H1 (cell line): ENCODE measurements at regions not wholly inside any gene's neighbourhood (a gene's known extent, or its start where the extent isn't known, plus 50 kb on each side); places are given as distances from the start of the nearest gene placed in this dataset.

Experiments used
- CTCF ChIA-PET: fragments of 300-600 bp; sonication (Branson Sonifier 250); formaldehyde crosslinking; loops from one replicate; lab custom pipeline; 2021; ENCODE audit not compliant: partially characterized antibody; lab: Charles Lee
- POLR2A ChIA-PET: fragments of 300-600 bp; sonication (Branson Sonifier 250); formaldehyde crosslinking; loops from one replicate; lab custom pipeline; 2021; ENCODE audit warnings: inconsistent platforms; ENCODE audit not compliant: partially characterized antibody; lab: Charles Lee
- DNase-seq, 2 experiments: peaks; one replicate each; pipeline versions ENCODE4 v3.0.0 to v3.0.0-alpha.2; 2010 to 2022; ENCODE audit warnings: low spot score in 2 of 2, low read depth in 1 of 2, mixed read lengths in 1 of 2
- FAIRE-seq: peaks from 2 replicates; lab custom pipeline; 2011; peaks lifted over from hg19 to GRCh38; lab: Jason Lieb, UNC
- H2AFZ ChIP-seq: 2 replicates; pipeline ENCODE4 v1.8.1; 2012; ENCODE audit warnings: low read length, inconsistent platforms
- H2AK5ac ChIP-seq: 2 replicates; pipeline ENCODE4 v1.6.1; 2013; ENCODE audit warnings: low read depth, low read length
- H2BK120ac ChIP-seq: replicated peaks from 2 replicates; pipeline ENCODE3; 2013; ENCODE audit warnings: low read depth, low read length, inconsistent platforms
- H2BK12ac ChIP-seq: 2 replicates; pipeline ENCODE4 v1.6.1; 2013; ENCODE audit warnings: low read depth, low read length
- H2BK15ac ChIP-seq: 2 replicates; pipeline ENCODE4 v1.6.1; 2013; ENCODE audit warnings: low read length
- H2BK20ac ChIP-seq: 2 replicates; pipeline ENCODE4 v1.6.1; 2013; ENCODE audit warnings: low read length
- H2BK5ac ChIP-seq: 2 replicates; pipeline ENCODE4 v1.6.1; 2013; ENCODE audit warnings: low read depth, low read length
- H3K14ac ChIP-seq: 2 replicates; pipeline ENCODE4 v1.6.1; 2013; ENCODE audit warnings: inconsistent platforms; ENCODE audit not compliant: insufficient read length
- H3K18ac ChIP-seq: 2 replicates; pipeline ENCODE4 v1.6.1; 2013; ENCODE audit warnings: low read length; ENCODE audit errors: extremely low read depth
- H3K23ac ChIP-seq: 2 replicates; pipeline ENCODE4 v1.6.1; 2013; ENCODE audit warnings: inconsistent platforms; ENCODE audit not compliant: insufficient read length
- H3K23me2 ChIP-seq: 2 replicates; pipeline ENCODE4 v1.6.1; 2013; ENCODE audit warnings: low read depth, low read length
- H3K27ac ChIP-seq: 2 replicates; pipeline ENCODE4 v1.6.1; 2011; ENCODE audit warnings: low read depth, low read length, inconsistent platforms
- H3K27me3 ChIP-seq, 4 experiments: replicated peaks in 1 of 4; 1 replicate in 1 of 4; 2 replicates in 3 of 4; pipeline versions ENCODE4 v1.6.1 to v1.8.1; 2011 to 2013; ENCODE audit warnings: low read length in 3 of 4, mild to moderate bottlenecking in 3 of 4, inconsistent platforms in 2 of 4, mixed read lengths in 2 of 4, moderate library complexity in 1 of 4; ENCODE audit not compliant: control insufficient read depth in 3 of 4, insufficient read depth in 3 of 4; ENCODE audit errors: extremely low read depth in 1 of 4
- H3K36me3 ChIP-seq, 4 experiments: 2 replicates each; pipeline versions ENCODE4 v1.6.1 to v1.8.1; 2011 to 2013; ENCODE audit warnings: mild to moderate bottlenecking in 4 of 4, low read length in 3 of 4, moderate library complexity in 2 of 4, control low read depth in 1 of 4, inconsistent platforms in 1 of 4; ENCODE audit not compliant: insufficient read depth in 4 of 4, control insufficient read depth in 2 of 4
- H3K4ac ChIP-seq: replicated peaks from 2 replicates; pipeline ENCODE3; 2013; ENCODE audit warnings: low read length, low read depth, mixed read lengths, inconsistent platforms; ENCODE audit not compliant: insufficient read length
- H3K4me1 ChIP-seq, 4 experiments: replicated peaks in 1 of 4; 1 replicate in 1 of 4; 2 replicates in 3 of 4; pipeline versions ENCODE4 v1.6.1 to v1.8.1; 2011 to 2013; ENCODE audit warnings: low read length in 3 of 4, inconsistent platforms in 2 of 4, mixed read lengths in 1 of 4; ENCODE audit not compliant: insufficient read depth in 4 of 4, control insufficient read depth in 3 of 4
- H3K4me2 ChIP-seq, 2 experiments: 2 replicates each; pipeline versions ENCODE4 v1.6.1 to v1.8.1; 2011 to 2013; ENCODE audit warnings: low read depth in 2 of 2, low read length in 2 of 2, control low read depth in 1 of 2, inconsistent platforms in 1 of 2, mild to moderate bottlenecking in 1 of 2; ENCODE audit not compliant: insufficient read depth in 1 of 2
- H3K4me3 ChIP-seq, 4 experiments: fragments of 200-600, 300-600 bp in 1 of 4; sonication (generic), shearing (Covaris generic), sonication (Bioruptor Twin) in 1 of 4; 2 replicates each; pipeline versions ENCODE4 v1.5.1 to v1.8.1; 2011 to 2016; ENCODE audit warnings: low read length in 4 of 4, low read depth in 3 of 4, control low read depth in 2 of 4, inconsistent platforms in 2 of 4, mild to moderate bottlenecking in 2 of 4, mixed read lengths in 1 of 4, moderate library complexity in 1 of 4; ENCODE audit not compliant: insufficient read depth in 2 of 4; ENCODE audit errors: extremely low read depth in 1 of 4
- H3K56ac ChIP-seq: replicated peaks from 2 replicates; pipeline ENCODE3; 2013; ENCODE audit warnings: low read depth, mild to moderate bottlenecking, mixed read lengths, low read length, inconsistent platforms; ENCODE audit not compliant: insufficient read length
- H3K79me1 ChIP-seq: 2 replicates; pipeline ENCODE4 v1.6.1; 2013; ENCODE audit warnings: low read depth, low read length, control low read depth
- H3K79me2 ChIP-seq, 2 experiments: 2 replicates each; pipeline versions ENCODE4 v1.6.1 to v1.8.1; 2012 to 2013; ENCODE audit warnings: low read length in 2 of 2, mild to moderate bottlenecking in 2 of 2, inconsistent platforms in 1 of 2; ENCODE audit not compliant: insufficient read depth in 2 of 2, control insufficient read depth in 1 of 2
- H3K9ac ChIP-seq, 4 experiments: replicated peaks in 1 of 4; 1 replicate in 1 of 4; 2 replicates in 3 of 4; pipeline versions ENCODE4 v1.6.1 to v1.8.1; 2011 to 2013; ENCODE audit warnings: low read depth in 3 of 4, low read length in 3 of 4, control low read depth in 2 of 4, mild to moderate bottlenecking in 2 of 4, moderate library complexity in 2 of 4, inconsistent platforms in 1 of 4; ENCODE audit errors: extremely low read depth in 1 of 4
- H3K9me3 ChIP-seq, 2 experiments: 2 replicates each; pipeline versions ENCODE4 v1.6.1 to v1.8.1; 2012 to 2013; ENCODE audit warnings: mild to moderate bottlenecking in 2 of 2, moderate library complexity in 2 of 2, control low read depth in 1 of 2, inconsistent platforms in 1 of 2, low read depth in 1 of 2, low read length in 1 of 2, mixed read lengths in 1 of 2; ENCODE audit not compliant: insufficient read depth in 2 of 2
- H4K20me1 ChIP-seq, 2 experiments: replicated peaks in 1 of 2; 2 replicates each; pipeline versions ENCODE3 to v1.8.1; 2011 to 2013; ENCODE audit warnings: inconsistent platforms in 2 of 2, low read length in 2 of 2, mild to moderate bottlenecking in 1 of 2; ENCODE audit not compliant: insufficient read depth in 2 of 2, control insufficient read depth in 1 of 2
- H4K5ac ChIP-seq: 2 replicates; pipeline ENCODE4 v1.6.1; 2013; ENCODE audit warnings: low read length, low read depth, mixed read lengths, inconsistent platforms; ENCODE audit not compliant: insufficient read length
- H4K8ac ChIP-seq: 2 replicates; pipeline ENCODE4 v1.8.0; 2013; ENCODE audit warnings: mild to moderate bottlenecking, moderate library complexity, low read length, inconsistent platforms; ENCODE audit not compliant: insufficient read depth; ENCODE audit errors: extremely low read depth
- H4K91ac ChIP-seq: replicated peaks from 2 replicates; pipeline ENCODE3; 2013; ENCODE audit warnings: low read length, mixed read lengths, inconsistent platforms; ENCODE audit not compliant: insufficient read length
- ATF2 ChIP-seq: IDR thresholded peaks from 2 replicates; pipeline ENCODE4 v1.6.1; 2012; ENCODE audit warnings: low read length, inconsistent platforms
- BCL11A ChIP-seq, 2 experiments: IDR thresholded peaks; one replicate each; pipeline ENCODE4 v1.6.1; 2011; ENCODE audit warnings: low read depth in 2 of 2, low read length in 2 of 2, mild to moderate bottlenecking in 2 of 2
- BRCA1 ChIP-seq: IDR thresholded peaks from 2 replicates; pipeline ENCODE4 v1.6.1; 2012; ENCODE audit warnings: low read depth, low read length, improper control_type of control experiment
- CBX8 ChIP-seq: fragments of 300-800, 300-1000 bp; sonication (generic); IDR thresholded peaks from 2 replicates; pipeline ENCODE4 v1.7.1; 2016; ENCODE audit warnings: low read depth, low read length, borderline replicate concordance
- CHD2 ChIP-seq: IDR thresholded peaks from 2 replicates; pipeline ENCODE4 v1.6.1; 2012; ENCODE audit warnings: low read length, improper control_type of control experiment
- EZH2 ChIP-seq: fragments of 200-600 bp; sonication (generic); IDR thresholded peaks from 2 replicates; pipeline ENCODE4 v1.7.1; 2012; ENCODE audit warnings: low read depth, mild to moderate bottlenecking, moderate library complexity, low read length, inconsistent platforms; ENCODE audit not compliant: severe bottlenecking
- KDM4A ChIP-seq: IDR thresholded peaks from one replicate; pipeline ENCODE4 v1.7.1; 2012; ENCODE audit warnings: low read depth, mild to moderate bottlenecking, moderate library complexity, low read length, inconsistent platforms; ENCODE audit not compliant: severe bottlenecking
- POLR2AphosphoS5 ChIP-seq: IDR thresholded peaks from 2 replicates; pipeline ENCODE4 v1.6.1; 2011; ENCODE audit warnings: low read depth, low read length
- RFX5 ChIP-seq: IDR thresholded peaks from 2 replicates; pipeline ENCODE4 v1.6.1; 2011; ENCODE audit warnings: low read depth, low read length, improper control_type of control experiment, borderline replicate concordance
- RNF2 ChIP-seq: fragments of 200-900, 300-1000 bp; sonication (generic); IDR thresholded peaks from 2 replicates; pipeline ENCODE4 v1.7.1; 2016; ENCODE audit warnings: borderline replicate concordance, low read depth, mild to moderate bottlenecking, antibody characterized with exemption, low read length; ENCODE audit not compliant: poor library complexity, severe bottlenecking; ENCODE audit errors: missing control alignments
- SP1 ChIP-seq: IDR thresholded peaks from 2 replicates; pipeline ENCODE4 v1.6.1; 2011; ENCODE audit warnings: low read depth, low read length
- SP4 ChIP-seq: IDR thresholded peaks from 2 replicates; pipeline ENCODE4 v1.6.1; 2012; ENCODE audit warnings: low read length, inconsistent platforms
- TEAD4 ChIP-seq: IDR thresholded peaks from 2 replicates; pipeline ENCODE4 v1.6.1; 2012; ENCODE audit warnings: low read depth, low read length, inconsistent platforms, mixed read lengths
- WGBS, 2 experiments: shearing (Covaris generic) in 1 of 2; methylation state at CpG; one replicate each; pipeline versions ENCODE4 v1.1.6 to v1.1.7; 2013 to 2015; ENCODE audit warnings: low lambda C conversion rate in 2 of 2, mixed read lengths in 2 of 2, inconsistent platforms in 1 of 2, low coverage in 1 of 2, missing lambda C conversion rate in 1 of 2; ENCODE audit not compliant: insufficient replicate concordance in 2 of 2, insufficient coverage in 1 of 2, insufficient read length in 1 of 2; ENCODE audit errors: extremely low coverage in 1 of 2, missing lambda C conversion rate in 1 of 2; 5-methylcytosine and 5-hydroxymethylcytosine counted together

DNA sequence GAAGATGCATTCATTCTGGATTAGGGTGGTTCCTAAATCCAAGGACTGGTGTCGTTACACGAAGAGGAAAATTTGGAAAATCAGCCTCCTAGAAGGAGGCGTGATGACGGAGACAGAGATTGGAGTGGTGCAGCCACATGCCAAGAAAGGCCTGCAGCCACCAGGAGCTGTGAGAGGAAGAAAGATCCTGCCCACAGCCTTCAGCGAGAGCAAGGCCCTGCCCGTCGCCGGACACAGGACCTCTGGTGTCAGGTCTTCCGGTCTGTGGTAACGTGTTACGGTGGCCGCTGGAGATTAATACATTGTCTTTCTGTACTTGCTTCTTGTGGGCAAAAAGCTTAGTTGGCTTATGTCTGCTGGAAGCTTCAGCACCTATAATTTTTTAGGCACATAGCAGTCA lies 1045.8 kb downstream of the BRD1 start:
- Histone ChIP-seq H3K4me2 (no peak overlapping the region), H3K27me3 (no peaks in the 10 kb centered on the region), H3K36me3 (no peaks in the 10 kb centered on the region), H3K79me1 (no peaks in the 10 kb centered on the region), H4K5ac (no peak overlapping the region), H3K14ac (no peak overlapping the region), H3K18ac (no peak overlapping the region), H2BK15ac (no peak overlapping the region), H3K27ac (no peak overlapping the region), H4K8ac (no peak overlapping the region), H3K9ac (no peak overlapping the region), H3K4me3 (no peak overlapping the region), H3K23ac (no peak overlapping the region), H3K9me3 (peaks cover 2 to 3% of the 10 kb centered on the region in 2 experiments; a peak in 3 of 4 replicates), H4K20me1 (peaks cover 0 to 2% of the 10 kb centered on the region in 2 experiments), H3K56ac (no peak overlapping the region), H2BK120ac (no peak overlapping the region), H2BK12ac (peak overlapping the region; percentile 60; the same call in 1 of the 2 replicates), H3K4ac (no peak overlapping the region), H3K4me1 (peaks cover 0 to 3% (median 3%) of the 10 kb centered on the region in 4 experiments; a peak in 3 of 7 replicates), H2BK5ac (no peak overlapping the region; the same call in 1 of the 2 replicates), H2AK5ac (no peak overlapping the region), H2AFZ (no peak overlapping the region), H3K23me2 (no peaks in the 10 kb centered on the region), H3K79me2 (no peaks in the 10 kb centered on the region), H4K91ac (no peak overlapping the region), H2BK20ac (no peak overlapping the region)
- FAIRE-seq (no peak), DNase-seq (no peak)
- 88% methylated on average over 12 of the region's 12 CpGs; no CpG with 5 or more reads in 1 of the 2 experiments for WGBS, 2 experiments
- CTCF ChIA-PET: interaction anchor here (1.5 to 2.1 kb wide), 2 partner anchors 9 to 68 kb away, joined by 3 to 7 read pairs; no protein-coding TSS in a partner anchor
- no peak for TF ChIP-seq BRCA1
- no peak for TF ChIP-seq SP1
- TF ChIP-seq RNF2: no peak
- TF ChIP-seq EZH2: no peak
- no peak for TF ChIP-seq TEAD4
- no peak for TF ChIP-seq ATF2
- TF ChIP-seq SP4: no peak
- no peak for TF ChIP-seq POLR2AphosphoS5
- TF ChIP-seq BCL11A (IDR thresholded peaks at IDR 0.05; ENCODE audit: low read depth in 2 of 2, low read length in 2 of 2): no peak
- no peak for TF ChIP-seq CHD2
- no peak for TF ChIP-seq CBX8
- TF ChIP-seq RFX5: no peak
- no peak for TF ChIP-seq KDM4A
- POLR2A ChIA-PET: interaction anchor here (0.9 kb wide), 1 partner anchor 15 kb away, joined by 3 read pairs; no protein-coding TSS in a partner anchor
